Spleen (tissue), 11 donors: ENCODE measurements at regions not wholly inside any gene's neighbourhood (a gene's known extent, or its start where the extent isn't known, plus 50 kb on each side); places are given as distances from the start of the nearest gene placed in this dataset.

ENCODE experiments used
- DNase-seq: peaks from one replicate; pipeline ENCODE4 v3.0.0-alpha.2; 2020
- H3K27ac ChIP-seq, 8 donors: fragments of 200-600 bp; sonication (generic) in 7 of 8; 1 replicate in 4 of 8; 2 replicates in 4 of 8; pipeline versions ENCODE4 v1.5.0 to v1.8.0; 2016 to 2021; ENCODE audit warnings: inconsistent platforms in 4 of 8, mild to moderate bottlenecking in 4 of 8, moderate library complexity in 1 of 8
- H3K27me3 ChIP-seq, 7 donors: fragments of 200-600 bp; sonication (generic) in 6 of 7; replicated peaks in 1 of 7; 1 replicate in 4 of 7; 2 replicates in 3 of 7; pipeline versions ENCODE4 v1.5.0 to v1.8.0; 2016 to 2021; ENCODE audit warnings: inconsistent platforms in 3 of 7, mild to moderate bottlenecking in 1 of 7
- H3K36me3 ChIP-seq, 6 donors: fragments of 200-600 bp; sonication (generic) in 5 of 6; 1 replicate in 4 of 6; 2 replicates in 2 of 6; pipeline versions ENCODE4 v1.5.0 to v1.8.0; 2016 to 2021; ENCODE audit warnings: inconsistent platforms in 2 of 6
- H3K4me1 ChIP-seq, 6 donors: fragments of 200-600 bp; sonication (generic) in 5 of 6; 1 replicate in 3 of 6; 2 replicates in 3 of 6; pipeline versions ENCODE4 v1.5.0 to v1.8.0; 2016 to 2021; ENCODE audit warnings: inconsistent platforms in 3 of 6
- H3K4me3 ChIP-seq, 8 donors: fragments of 200-600 bp; sonication (generic) in 7 of 8; 1 replicate in 4 of 8; 2 replicates in 4 of 8; pipeline versions ENCODE4 v1.5.0 to v1.8.0; 2016 to 2021; ENCODE audit warnings: inconsistent platforms in 4 of 8, mild to moderate bottlenecking in 4 of 8, moderate library complexity in 2 of 8
- H3K9me3 ChIP-seq, 8 donors: fragments of 200-600 bp; sonication (generic) in 7 of 8; 1 replicate in 4 of 8; 2 replicates in 4 of 8; pipeline versions ENCODE4 v1.5.0 to v1.8.0; 2016 to 2021; ENCODE audit warnings: inconsistent platforms in 4 of 8
- POLR2A ChIP-seq, 3 donors: fragments of 450-650 bp; IDR thresholded peaks; one replicate each; pipeline ENCODE4 v1.5.1; 2017; ENCODE audit warnings: antibody characterized with exemption in 3 of 3, mild to moderate bottlenecking in 1 of 3
- POLR2AphosphoS5 ChIP-seq, 3 donors: sonication (generic); formaldehyde crosslinking; IDR thresholded peaks; one replicate each; pipeline ENCODE4 v1.5.1; 2017; ENCODE audit warnings: antibody characterized with exemption in 3 of 3
- WGBS, 5 donors: extraction: QIAGEN DNeasy Blood & Tissue Kit in 3 of 5; methylation state at CpG; one replicate each; pipeline versions ENCODE4 v1.1.5 to v1.1.7; 2013 to 2018; 5-methylcytosine and 5-hydroxymethylcytosine counted together
- intact Hi-C: fragments of 100-400 bp; cut with DNase I; formaldehyde crosslinking; loops from one replicate; pipeline ENCODE4 v1.15.0; 2023; ENCODE audit warnings: low total_unique reads
- TF ChIP-seq, protein P1 (sequence below), 11 experiments: fragments of 200-600 bp in 7 of 11; fragments of 450-650 bp in 4 of 11; sonication (generic) in 4 of 11; IDR thresholded peaks in 8 of 11; conservative IDR thresholded peaks in 3 of 11; 1 replicate in 7 of 11; 2 replicates in 4 of 11; pipeline versions ENCODE4 v1.4.0 to v1.8.0; 2016 to 2021; ENCODE audit warnings: antibody characterized with exemption in 11 of 11, inconsistent platforms in 4 of 11, mild to moderate bottlenecking in 1 of 11
- donor health status: healthy with polysubstance abuse.
- donor health status: DM: no; HTN: no; CAD: no; lungs with moderate emphysema.
- donor health status: DM: no; HTN: no; CAD: no.
- donor health status: Bipolar disorder and iron deficiency.
- donor health status: healthy.
- donor health status: DM: no; HTN: no; CAD: no.
- donor health status: DM: yes; HTN: yes; CAD: no.

GRCh38 chr10:36182606-36183005 lies 540.5 kb upstream of the FZD8 start:
- TF ChIP-seq POLR2A (IDR thresholded peaks at IDR 0.05) (no peak), POLR2AphosphoS5 (IDR thresholded peaks at IDR 0.05) (no peak)
- TF ChIP-seq, protein P1, sequence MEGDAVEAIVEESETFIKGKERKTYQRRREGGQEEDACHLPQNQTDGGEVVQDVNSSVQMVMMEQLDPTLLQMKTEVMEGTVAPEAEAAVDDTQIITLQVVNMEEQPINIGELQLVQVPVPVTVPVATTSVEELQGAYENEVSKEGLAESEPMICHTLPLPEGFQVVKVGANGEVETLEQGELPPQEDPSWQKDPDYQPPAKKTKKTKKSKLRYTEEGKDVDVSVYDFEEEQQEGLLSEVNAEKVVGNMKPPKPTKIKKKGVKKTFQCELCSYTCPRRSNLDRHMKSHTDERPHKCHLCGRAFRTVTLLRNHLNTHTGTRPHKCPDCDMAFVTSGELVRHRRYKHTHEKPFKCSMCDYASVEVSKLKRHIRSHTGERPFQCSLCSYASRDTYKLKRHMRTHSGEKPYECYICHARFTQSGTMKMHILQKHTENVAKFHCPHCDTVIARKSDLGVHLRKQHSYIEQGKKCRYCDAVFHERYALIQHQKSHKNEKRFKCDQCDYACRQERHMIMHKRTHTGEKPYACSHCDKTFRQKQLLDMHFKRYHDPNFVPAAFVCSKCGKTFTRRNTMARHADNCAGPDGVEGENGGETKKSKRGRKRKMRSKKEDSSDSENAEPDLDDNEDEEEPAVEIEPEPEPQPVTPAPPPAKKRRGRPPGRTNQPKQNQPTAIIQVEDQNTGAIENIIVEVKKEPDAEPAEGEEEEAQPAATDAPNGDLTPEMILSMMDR (IDR thresholded peaks at IDR 0.05 in 8 of 11, conservative IDR thresholded peaks at IDR 0.05 in 3 of 11) = no peak
- H3K9me3 ChIP-seq = peaks cover 0 to 15% (median 0%) of the 10 kb centered on the region in 8 donors
- DNase-seq = no peak
- peaks cover 0 to 17% (median 8%) of the 10 kb centered on the region in 6 donors for H3K4me1 ChIP-seq
- WGBS, 5 donors = 50 to 73% (median 54%) methylated on average over 4 of the region's 4 CpGs
- H3K36me3 ChIP-seq = no peaks in the 10 kb centered on the region
- intact Hi-C loops = no loop called here
- H3K27me3 ChIP-seq = no peaks in the 10 kb centered on the region
- peak overlapping the region in 7 of 8 donors; percentile 6 to 65 (median 46) for H3K27ac ChIP-seq
- no peak overlapping the region for H3K4me3 ChIP-seq

GRCh38 chr10:36182179-36182566 lies 540.1 kb upstream of the FZD8 start:
- Histone ChIP-seq H3K4me3 (no peak overlapping the region), H3K27ac (peak overlapping the region in 7 of 8 donors; percentile 6 to 65 (median 46)), H3K27me3 (no peaks in the 10 kb centered on the region), H3K36me3 (no peaks in the 10 kb centered on the region), H3K4me1 (peaks cover 0 to 17% (median 8%) of the 10 kb centered on the region in 6 donors), H3K9me3 (peaks cover 0 to 15% (median 0%) of the 10 kb centered on the region in 8 donors)
- TF ChIP-seq POLR2AphosphoS5 (IDR thresholded peaks at IDR 0.05) (no peak), POLR2A (IDR thresholded peaks at IDR 0.05) (no peak)
- TF ChIP-seq, protein P1 (IDR thresholded peaks at IDR 0.05 in 8 of 11, conservative IDR thresholded peaks at IDR 0.05 in 3 of 11) = no peak
- DNase-seq = no peak
- WGBS, 5 donors = 64 to 76% (median 66%) methylated on average over 9 of the region's 9 CpGs
- intact Hi-C loops = no loop called here

GRCh38 chr10:36181426-36182178 lies 539.5 kb upstream of the FZD8 start:
- Histone ChIP-seq H3K36me3 (no peaks in the 10 kb centered on the region), H3K4me3 (no peak overlapping the region), H3K27ac (peak overlapping the region in 7 of 8 donors; percentile 6 to 65 (median 46)), H3K27me3 (no peaks in the 10 kb centered on the region), H3K9me3 (peaks cover 0 to 15% (median 0%) of the 10 kb centered on the region in 8 donors), H3K4me1 (peaks cover 0 to 17% (median 8%) of the 10 kb centered on the region in 6 donors)
- WGBS, 5 donors = 50 to 75% (median 62%) methylated on average over 3 of the region's 3 CpGs
- TF ChIP-seq, protein P1 (IDR thresholded peaks at IDR 0.05 in 8 of 11, conservative IDR thresholded peaks at IDR 0.05 in 3 of 11) = no peak
- TF ChIP-seq POLR2A (IDR thresholded peaks at IDR 0.05) = no peak
- no peak for TF ChIP-seq POLR2AphosphoS5 (IDR thresholded peaks at IDR 0.05)
- DNase-seq = no peak
- intact Hi-C loops = no loop called here

DNA sequence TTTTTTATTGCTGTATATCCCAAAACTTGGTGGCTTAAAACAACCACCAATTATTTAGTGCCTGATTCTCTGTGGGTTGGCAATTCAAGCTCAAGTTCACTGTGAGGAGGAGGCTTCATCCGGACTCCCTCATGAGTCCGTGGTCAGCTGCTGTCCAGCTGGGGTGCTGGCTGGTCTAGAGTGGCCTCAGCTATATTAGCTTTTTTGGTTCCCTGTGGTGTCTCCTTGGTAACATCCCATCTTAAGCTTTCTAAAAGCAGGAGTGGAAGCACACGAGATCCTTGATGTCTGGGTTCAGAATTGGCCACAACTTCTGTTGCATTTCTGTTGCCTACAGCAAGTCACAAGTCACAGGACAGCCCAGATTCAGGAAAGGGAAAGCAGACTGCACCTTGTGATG lies 536.5 kb upstream of the FZD8 start:
- peaks cover 0 to 17% (median 8%) of the 10 kb centered on the region in 6 donors for H3K4me1 ChIP-seq
- H3K27ac ChIP-seq = no peak overlapping the region
- no peak for TF ChIP-seq POLR2AphosphoS5 (IDR thresholded peaks at IDR 0.05)
- TF ChIP-seq, protein P1 (IDR thresholded peaks at IDR 0.05 in 8 of 11, conservative IDR thresholded peaks at IDR 0.05 in 3 of 11) = no peak
- TF ChIP-seq POLR2A (IDR thresholded peaks at IDR 0.05) = no peak
- no peaks in the 10 kb centered on the region for H3K27me3 ChIP-seq
- intact Hi-C loops = no loop called here
- H3K9me3 ChIP-seq = peaks cover 0 to 10% (median 0%) of the 10 kb centered on the region in 8 donors
- WGBS, 5 donors = 80 to 91% (median 82%) methylated on average over 3 of the region's 3 CpGs
- DNase-seq = no peak
- H3K4me3 ChIP-seq = no peak overlapping the region
- H3K36me3 ChIP-seq = no peaks in the 10 kb centered on the region
